SK-N-SH (cell line): ENCODE measurements at regions not wholly inside any gene's neighbourhood (a gene's known extent, or its start where the extent isn't known, plus 50 kb on each side); places are given as distances from the start of the nearest gene placed in this dataset.
"Not testable (repeated sequence)": the region's sequence is repeated elsewhere in the genome, so short reads cannot be mapped to it uniquely, and the experiment has no call there.

Source experiments
- CTCF ChIA-PET: fragments of 300-600, 350-600 bp; formaldehyde crosslinking; extraction: SDS; loops from one replicate; lab custom pipeline; 2021; lab: Yijun Ruan, JAX
- POLR2A ChIA-PET: fragments of 350-600 bp; sonication (Branson Sonifier 250); formaldehyde crosslinking; extraction: SDS; loops from one replicate; lab custom pipeline; 2020; ENCODE audit warnings: antibody characterized with exemption, inconsistent platforms; lab: Yijun Ruan, JAX
- DNase-seq: peaks from one replicate; pipeline ENCODE4 v3.0.0; 2012
- H2AFZ ChIP-seq: fragments of 200-600 bp; sonication (generic); 2 replicates; pipeline ENCODE4 v1.8.1; 2016; ENCODE audit warnings: antibody characterized with exemption, mild to moderate bottlenecking, low read depth
- H3F3A ChIP-seq: fragments of 200-600 bp; sonication (generic); replicated peaks from 2 replicates; pipeline ENCODE3; 2016; ENCODE audit warnings: antibody characterized with exemption, mild to moderate bottlenecking; ENCODE audit not compliant: insufficient read depth
- H3K27ac ChIP-seq, 2 experiments: fragments of 200-500 bp in 1 of 2; fragments of 200-600 bp in 1 of 2; sonication (Bioruptor generic) in 1 of 2; sonication (generic), shearing (Covaris generic) in 1 of 2; 2 replicates each; pipeline versions ENCODE4 v1.5.1 to v1.6.1; 2014 to 2016; ENCODE audit warnings: low read depth in 2 of 2, inconsistent platforms in 1 of 2, low read length in 1 of 2, mild to moderate bottlenecking in 1 of 2, mixed read lengths in 1 of 2
- H3K27me3 ChIP-seq: fragments of 200-600 bp; sonication (generic), shearing (Covaris generic); 2 replicates; pipeline ENCODE4 v1.6.1; 2016; ENCODE audit warnings: mixed run types; ENCODE audit not compliant: insufficient read depth
- H3K36me3 ChIP-seq, 2 experiments: fragments of 200-500 bp in 1 of 2; fragments of 200-600 bp in 1 of 2; sonication (Bioruptor generic) in 1 of 2; sonication (generic) in 1 of 2; replicated peaks in 1 of 2; 2 replicates each; pipeline versions ENCODE3 to v1.5.1; 2014 to 2016; ENCODE audit warnings: low read length in 1 of 2, mild to moderate bottlenecking in 1 of 2; ENCODE audit not compliant: insufficient read depth in 2 of 2, control insufficient read depth in 1 of 2
- H3K4me1 ChIP-seq, 2 experiments: fragments of 200-500 bp in 1 of 2; fragments of 200-600 bp in 1 of 2; sonication (Bioruptor generic) in 1 of 2; sonication (generic), shearing (Covaris generic) in 1 of 2; 2 replicates each; pipeline versions ENCODE4 v1.5.1 to v1.6.1; 2014 to 2016; ENCODE audit warnings: low read depth in 1 of 2, low read length in 1 of 2, mixed run types in 1 of 2; ENCODE audit not compliant: insufficient read depth in 2 of 2, control insufficient read depth in 1 of 2
- H3K4me2 ChIP-seq: fragments of 200-600 bp; sonication (generic), shearing (Covaris generic); 2 replicates; pipeline ENCODE4 v1.6.1; 2017; ENCODE audit warnings: mixed run types
- H3K4me3 ChIP-seq, 2 experiments: fragments of 200-500 bp in 1 of 2; fragments of 200-600 bp in 1 of 2; sonication (Bioruptor generic) in 1 of 2; sonication (generic), shearing (Covaris generic) in 1 of 2; 2 replicates each; pipeline versions ENCODE4 v1.5.1 to v1.8.1; 2014 to 2016; ENCODE audit warnings: low read depth in 2 of 2, inconsistent platforms in 1 of 2, low read length in 1 of 2, mild to moderate bottlenecking in 1 of 2, mixed read lengths in 1 of 2, moderate library complexity in 1 of 2
- H3K79me2 ChIP-seq: fragments of 200-600 bp; sonication (generic); 2 replicates; pipeline ENCODE4 v1.8.1; 2017; ENCODE audit warnings: mild to moderate bottlenecking; ENCODE audit not compliant: insufficient read depth
- H3K9ac ChIP-seq: fragments of 200-600 bp; sonication (generic); 2 replicates; pipeline ENCODE4 v1.6.1; 2017; ENCODE audit warnings: mixed run types
- H3K9me2 ChIP-seq: fragments of 200-600 bp; sonication (generic); 2 replicates; pipeline ENCODE4 v1.6.1; 2017; ENCODE audit warnings: mixed run types
- H3K9me3 ChIP-seq: fragments of 200-600 bp; sonication (generic); 2 replicates; pipeline ENCODE4 v1.6.1; 2017; ENCODE audit warnings: mixed run types, mild to moderate bottlenecking, moderate library complexity
- H4K20me1 ChIP-seq: fragments of 200-600 bp; sonication (generic); 2 replicates; pipeline ENCODE4 v1.6.1; 2017; ENCODE audit warnings: mild to moderate bottlenecking, mixed run types; ENCODE audit not compliant: insufficient read depth
- EP300 ChIP-seq, 2 experiments: IDR thresholded peaks; 2 replicates each; pipeline versions ENCODE4 v1.4.0 to v1.6.1; 2012; ENCODE audit warnings: borderline replicate concordance in 1 of 2, low read depth in 1 of 2, low read length in 1 of 2
- EZH2phosphoT487 ChIP-seq: fragments of 200-600 bp; sonication (generic); IDR thresholded peaks from 2 replicates; pipeline ENCODE4 v1.6.1; 2017; ENCODE audit warnings: low read depth, mixed run types, mild to moderate bottlenecking, antibody characterized with exemption, moderate library complexity, borderline replicate concordance
- FOXM1 ChIP-seq: IDR thresholded peaks from 2 replicates; pipeline ENCODE4 v1.4.0; 2012; ENCODE audit warnings: low read depth, mild to moderate bottlenecking
- JUND ChIP-seq: IDR thresholded peaks from 2 replicates; pipeline ENCODE4 v1.4.0; 2012
- MEF2A ChIP-seq: IDR thresholded peaks from 2 replicates; pipeline ENCODE4 v1.4.0; 2012; ENCODE audit warnings: low read depth, borderline replicate concordance
- MXI1 ChIP-seq: IDR thresholded peaks from 2 replicates; pipeline ENCODE4 v1.6.1; 2012; ENCODE audit warnings: mild to moderate bottlenecking, low read depth, low read length, improper control_type of control experiment
- POLR2AphosphoS5 ChIP-seq: IDR thresholded peaks from 2 replicates; pipeline ENCODE4 v1.6.1; 2012; ENCODE audit warnings: low read depth, low read length
- RAD21 ChIP-seq: IDR thresholded peaks from 2 replicates; pipeline ENCODE4 v1.6.1; 2012; ENCODE audit warnings: mild to moderate bottlenecking, low read length
- RCOR1 ChIP-seq: fragments of 150-350 bp; IDR thresholded peaks from 2 replicates; pipeline ENCODE4 v1.6.1; 2017; ENCODE audit warnings: antibody characterized with exemption, low read length
- RXRA ChIP-seq: IDR thresholded peaks from 2 replicates; pipeline ENCODE4 v1.4.0; 2012; ENCODE audit warnings: low read depth, mild to moderate bottlenecking, borderline replicate concordance
- TEAD4 ChIP-seq: IDR thresholded peaks from 2 replicates; pipeline ENCODE4 v1.4.0; 2012; ENCODE audit warnings: mild to moderate bottlenecking, borderline replicate concordance; ENCODE audit not compliant: insufficient read depth
- USF1 ChIP-seq: IDR thresholded peaks from 2 replicates; pipeline ENCODE4 v1.4.0; 2012; ENCODE audit warnings: low read depth, borderline replicate concordance
- USF2 ChIP-seq: fragments of 150-350 bp; IDR thresholded peaks from 2 replicates; pipeline ENCODE4 v1.6.1; 2017; ENCODE audit warnings: antibody characterized with exemption, low read length, low read depth, borderline replicate concordance
- ZBTB33 ChIP-seq: IDR thresholded peaks from 2 replicates; pipeline ENCODE4 v1.4.0; 2012; ENCODE audit warnings: low read depth, borderline replicate concordance
- WGBS: methylation state at CpG from one replicate; pipeline ENCODE4 v1.1.6; 2017; ENCODE audit warnings: low lambda C conversion rate; 5-methylcytosine and 5-hydroxymethylcytosine counted together

DNA sequence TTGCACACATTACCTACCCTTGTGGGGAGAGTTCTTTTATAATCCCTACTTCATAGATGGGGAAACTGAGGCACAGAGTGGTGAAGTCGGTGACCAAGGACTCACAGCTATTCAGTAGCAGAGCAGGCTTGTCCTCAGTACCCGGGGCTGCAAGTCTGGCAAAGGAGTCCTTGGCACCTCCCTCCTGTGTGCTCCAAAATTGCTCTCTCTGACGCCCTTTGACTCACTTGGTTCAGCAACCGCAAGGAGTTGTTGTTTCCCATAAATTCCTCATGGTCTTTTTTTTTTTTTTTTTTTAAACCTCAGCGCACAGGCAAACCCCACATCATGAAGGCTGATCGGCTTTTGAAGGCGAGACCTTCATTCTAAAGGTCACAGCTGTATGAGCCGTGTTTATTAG lies 143.2 kb downstream of the CEBPB start:
- TF ChIP-seq ZBTB33 (no peak), RAD21 (no peak), MXI1 (no peak), POLR2AphosphoS5 (no peak), EZH2phosphoT487 (no peak), MEF2A (no peak), JUND (no peak), EP300 (IDR thresholded peaks at IDR 0.05; ENCODE audit: borderline replicate concordance in 1 of 2, low read depth in 1 of 2, low read length in 1 of 2) (no peak)
- Histone ChIP-seq H2AFZ (no peak overlapping the region), H4K20me1 (no peaks in the 10 kb centered on the region), H3K79me2 (no peaks in the 10 kb centered on the region), H3F3A (peaks cover 4% of the 10 kb centered on the region), H3K4me2 (no peak overlapping the region), H3K9ac (no peak overlapping the region), H3K4me3 (no peak overlapping the region), H3K9me3 (no peaks in the 10 kb centered on the region), H3K4me1 (peaks cover 0 to 13% of the 10 kb centered on the region in 2 experiments; a peak in 3 of 4 replicates), H3K9me2 (no peaks in the 10 kb centered on the region), H3K36me3 (no peaks in the 10 kb centered on the region), H3K27me3 (no peaks in the 10 kb centered on the region), H3K27ac (no peak overlapping the region)
- no peak for DNase-seq
- ChIA-PET CTCF (interaction anchor here (0.7 to 0.9 kb wide), 2 partner anchors 17 to 224 kb away, joined by 3 read pairs; no protein-coding TSS in a partner anchor), POLR2A (no interaction called here)
- 89% methylated on average over 8 of the region's 8 CpGs for WGBS

GRCh38 chr20:50334512-50334911 lies 143.9 kb downstream of the CEBPB start:
- H3K79me2 ChIP-seq, H3K4me3 ChIP-seq, DNase-seq, POLR2A ChIA-PET, H2AFZ ChIP-seq, H3K9me2 ChIP-seq, H3K27ac ChIP-seq, H3K9me3 ChIP-seq, H3K27me3 ChIP-seq, H3K9ac ChIP-seq, H3K4me2 ChIP-seq, H4K20me1 ChIP-seq, H3F3A ChIP-seq, H3K36me3 ChIP-seq: not testable (repeated sequence)
- peaks cover under 1 to 20% of the 10 kb centered on the region in 2 experiments; a peak in 3 of 4 replicates for H3K4me1 ChIP-seq
- CTCF ChIA-PET, result interaction anchor here (0.7 kb wide), 2 partner anchors 10 to 225 kb away, joined by 3 read pairs; no protein-coding TSS in a partner anchor
- 100% methylated on average over 6 of the region's 6 CpGs for WGBS

DNA sequence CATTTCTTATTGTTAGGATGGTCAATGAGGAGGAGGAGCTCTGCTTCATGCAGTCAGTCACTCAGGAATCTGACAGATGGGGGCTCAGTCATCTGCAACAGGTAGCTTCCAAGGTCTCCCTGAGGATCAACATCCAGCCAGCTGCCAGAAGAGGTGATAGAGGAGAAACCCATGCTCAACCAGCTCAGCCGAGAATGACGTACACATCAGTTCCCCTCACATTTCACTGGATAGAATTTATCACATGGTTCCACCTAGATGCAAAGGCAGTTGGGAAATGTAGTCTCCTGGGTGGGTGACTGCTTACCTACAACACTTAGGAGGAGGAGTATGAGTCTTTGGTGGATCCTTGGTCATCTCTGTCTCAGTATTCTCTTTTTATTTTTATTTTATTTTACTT lies 144.5 kb downstream of the CEBPB start:
- H3K9me3 ChIP-seq, result no peaks in the 10 kb centered on the region
- POLR2A ChIA-PET, result no interaction called here
- no peak for TF ChIP-seq RCOR1
- TF ChIP-seq TEAD4, result no peak
- TF ChIP-seq EZH2phosphoT487, result no peak
- no peak for TF ChIP-seq USF2
- no peak for TF ChIP-seq RXRA
- peak; percentile 86 for TF ChIP-seq USF1
- TF ChIP-seq FOXM1, result no peak
- H3K9ac ChIP-seq, result no peak overlapping the region
- no peaks in the 10 kb centered on the region for H3K79me2 ChIP-seq
- no peaks in the 10 kb centered on the region for H3K9me2 ChIP-seq
- H2AFZ ChIP-seq, result no peak overlapping the region
- H3K27ac ChIP-seq, result no peak overlapping the region
- WGBS, result 37% methylated on average over 2 of the region's 2 CpGs
- no peak overlapping the region for H3K4me3 ChIP-seq
- DNase-seq, result peak; percentile 50
- H3F3A ChIP-seq, result peaks cover 4% of the 10 kb centered on the region
- no peaks in the 10 kb centered on the region for H3K27me3 ChIP-seq
- CTCF ChIA-PET, result interaction anchor here (0.7 kb wide), 1 partner anchor 9 kb away, joined by 3 read pairs; no protein-coding TSS in a partner anchor
- H4K20me1 ChIP-seq, result no peaks in the 10 kb centered on the region
- H3K4me1 ChIP-seq, result peaks cover 6 to 22% of the 10 kb centered on the region in 2 experiments; a peak in 3 of 4 replicates
- no peak overlapping the region for H3K4me2 ChIP-seq
- H3K36me3 ChIP-seq, result no peaks in the 10 kb centered on the region
